NCI-H1092 (cell line): ENCODE measurements at regions not wholly inside any gene's neighbourhood (a gene's known extent, or its start where the extent isn't known, plus 50 kb on each side); places are given as distances from the start of the nearest gene placed in this dataset.

Experiments used
- DNase-seq: peaks from one replicate; lab custom pipeline; 2025; lab: John Stamatoyannopoulos, UW

GRCh38 chr10:124227055-124227975 is 133.9 kb upstream of the CHST15 start:
- DNase-seq, result no peak

GRCh38 chr10:124226271-124227054 is 133.1 kb upstream of the CHST15 start:
- DNase-seq, result no peak

- no peak for DNase-seq
These were observed 132.3 kb upstream of the CHST15 start for GRCh38 chr10:124225467-124226270.

DNA sequence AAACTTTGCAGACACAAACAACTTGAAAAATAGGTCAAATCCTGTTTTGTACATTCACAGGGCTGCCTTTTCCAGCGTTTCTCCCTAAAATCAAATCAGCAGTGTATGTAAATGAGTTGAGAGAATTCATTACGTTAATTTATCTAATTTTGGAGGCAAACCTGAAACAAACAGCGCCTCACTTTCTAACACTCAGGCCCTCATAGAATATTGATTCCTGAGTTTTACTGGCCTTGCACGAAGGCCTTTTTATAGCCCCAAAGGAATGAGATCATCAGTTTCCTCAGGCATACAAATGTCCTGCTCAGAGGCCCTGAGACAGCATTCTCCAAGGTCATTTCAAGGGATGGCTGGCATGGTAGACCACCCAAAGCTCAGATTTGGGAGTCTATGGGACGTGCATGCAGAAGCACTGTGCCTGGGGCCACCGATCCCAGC is 131.7 kb upstream of the CHST15 start:
- no peak for DNase-seq

DNA sequence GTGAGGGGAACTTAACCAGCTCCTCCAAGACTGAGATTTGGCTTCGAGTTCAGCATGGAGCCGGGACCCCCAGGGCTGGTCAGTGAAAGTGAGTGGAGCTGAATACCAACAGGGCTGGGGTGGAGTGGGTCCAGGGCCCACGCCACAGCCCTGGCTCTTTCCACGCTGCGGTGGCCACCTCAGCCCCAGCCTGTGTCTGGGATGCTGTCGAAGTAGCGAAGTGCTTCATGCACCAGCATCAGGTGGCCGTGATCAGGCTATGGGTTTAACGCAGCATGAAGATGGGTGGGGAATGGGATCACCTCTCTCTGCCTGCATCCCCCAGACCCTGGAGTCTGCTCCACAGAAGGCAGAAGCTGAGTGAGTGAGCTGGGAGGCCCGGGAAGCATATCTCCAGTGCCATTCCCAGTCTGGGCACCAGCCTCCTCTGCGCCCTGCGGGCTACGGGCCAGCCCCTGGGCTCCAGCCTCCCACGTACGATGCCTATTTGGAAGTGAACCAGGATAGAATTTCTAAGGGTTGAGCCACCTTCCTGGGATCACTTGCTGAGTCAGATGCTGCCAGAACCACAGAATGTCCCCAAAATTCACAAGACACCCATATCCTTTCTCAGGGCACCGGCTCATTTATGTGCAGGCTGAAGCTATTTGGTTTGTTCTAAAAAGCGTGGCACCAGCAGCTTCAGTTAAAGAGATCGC is 131.1 kb upstream of the CHST15 start:
- no peak for DNase-seq

- DNase-seq, result no peak
These were observed 130.3 kb upstream of the CHST15 start for GRCh38 chr10:124223711-124224085.

DNA sequence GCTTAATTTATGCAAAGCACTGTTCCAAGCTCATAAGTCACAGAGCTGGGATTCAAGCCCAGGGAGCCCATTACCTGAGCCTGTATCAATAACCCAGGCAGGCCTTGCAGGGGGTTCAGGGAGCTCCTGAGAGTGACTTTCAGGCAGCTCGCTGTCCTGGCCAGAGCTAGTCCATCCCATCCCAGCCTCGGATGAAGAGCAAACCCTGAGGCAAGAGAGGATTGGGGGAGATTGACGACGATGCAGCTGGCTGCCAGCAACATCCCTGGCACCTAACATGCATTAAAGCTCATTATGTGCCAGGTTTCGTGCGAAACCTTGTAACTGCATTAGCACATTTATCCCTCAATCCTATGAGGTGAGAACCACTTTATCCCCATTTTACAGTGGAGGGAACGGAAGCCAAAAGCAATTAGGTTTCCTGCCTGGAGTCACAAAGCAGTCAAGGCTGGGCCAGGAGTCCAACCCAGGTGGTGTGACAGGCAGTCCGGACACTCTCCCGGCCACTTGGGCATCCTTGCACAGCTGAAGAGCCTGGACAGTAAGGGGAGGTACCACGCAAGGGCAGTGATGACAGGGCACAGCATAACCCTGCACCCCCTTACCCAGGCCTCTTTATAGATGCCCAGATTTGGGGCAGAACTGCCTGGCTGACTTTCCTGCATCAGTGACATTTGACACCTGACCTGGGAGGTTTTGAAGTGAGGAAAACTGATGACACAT is 129.8 kb upstream of the CHST15 start:
- DNase-seq, result no peak

- no peak for DNase-seq
These were observed 129.1 kb upstream of the CHST15 start for GRCh38 chr10:124222318-124222987.

- no peak for DNase-seq
These were observed 128.2 kb upstream of the CHST15 start for GRCh38 chr10:124221356-124222317.

- no peak for DNase-seq
These were observed 127.6 kb upstream of the CHST15 start for GRCh38 chr10:124220971-124221355.

DNA sequence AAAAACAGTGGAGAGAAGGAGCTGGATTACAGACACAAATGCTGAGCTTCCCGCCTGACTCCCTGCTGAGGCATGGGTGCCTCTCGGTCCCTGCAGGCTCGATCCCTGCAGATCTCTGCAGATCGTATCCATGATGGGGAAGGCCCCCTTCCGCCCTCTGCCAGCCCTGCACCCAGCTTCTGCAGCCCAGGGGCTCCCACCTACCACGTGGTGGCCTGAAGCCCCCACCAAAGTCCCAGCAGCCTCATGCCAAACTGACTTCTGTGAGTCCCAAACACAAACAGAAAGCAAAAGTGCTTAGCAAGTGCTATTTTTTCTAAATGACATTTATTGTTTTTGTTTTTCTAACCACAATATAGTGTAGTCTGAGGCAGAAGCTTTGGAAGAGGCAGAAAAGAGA is 127.1 kb upstream of the CHST15 start:
- no peak for DNase-seq

- DNase-seq, result no peak
These were observed 126.3 kb upstream of the CHST15 start for GRCh38 chr10:124219655-124220054.

GRCh38 chr10:124219062-124219461 is 125.7 kb upstream of the CHST15 start:
- no peak for DNase-seq

DNA sequence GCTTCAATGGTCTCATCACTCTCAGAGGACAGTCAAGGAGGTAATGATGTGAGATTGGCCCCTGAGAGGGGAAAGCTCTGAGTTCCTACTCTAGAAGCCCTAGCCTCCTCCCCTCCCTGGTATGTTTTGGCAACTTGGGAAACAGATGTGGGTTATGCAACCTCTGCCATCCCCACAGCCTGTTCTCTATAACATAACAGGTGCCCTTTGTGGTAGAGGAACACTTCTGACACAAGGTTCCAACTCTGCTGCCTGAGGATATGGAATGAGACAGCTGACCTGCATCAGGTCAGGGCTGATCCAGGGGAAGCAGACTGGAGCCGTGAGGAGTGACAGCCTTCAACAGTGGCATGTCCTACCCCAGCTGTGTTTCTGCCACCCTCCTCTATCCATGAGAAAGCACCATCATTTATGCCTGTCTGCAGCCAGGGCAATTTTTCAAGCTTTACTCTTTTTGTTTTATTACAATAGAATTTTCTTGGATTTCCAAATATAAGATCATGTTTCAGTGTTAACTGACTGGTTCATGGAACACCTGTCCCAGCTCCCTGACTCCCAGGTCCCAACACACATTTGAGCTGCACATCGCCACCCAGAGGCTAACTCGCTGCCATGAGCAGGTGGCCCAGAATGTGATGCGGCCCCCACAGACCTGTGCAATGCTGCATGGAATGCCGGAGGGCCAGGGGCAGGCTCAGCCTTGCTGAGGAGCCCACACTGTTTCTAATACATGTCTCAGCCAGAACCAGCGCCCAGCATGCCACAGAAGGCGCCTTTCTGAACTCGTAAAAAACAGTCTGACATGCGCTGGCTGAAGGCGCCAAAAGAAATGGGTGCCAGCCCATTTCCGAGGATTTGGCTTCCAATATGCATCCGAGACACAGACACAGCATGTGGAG is 124.8 kb upstream of the CHST15 start:
- no peak for DNase-seq

DNA sequence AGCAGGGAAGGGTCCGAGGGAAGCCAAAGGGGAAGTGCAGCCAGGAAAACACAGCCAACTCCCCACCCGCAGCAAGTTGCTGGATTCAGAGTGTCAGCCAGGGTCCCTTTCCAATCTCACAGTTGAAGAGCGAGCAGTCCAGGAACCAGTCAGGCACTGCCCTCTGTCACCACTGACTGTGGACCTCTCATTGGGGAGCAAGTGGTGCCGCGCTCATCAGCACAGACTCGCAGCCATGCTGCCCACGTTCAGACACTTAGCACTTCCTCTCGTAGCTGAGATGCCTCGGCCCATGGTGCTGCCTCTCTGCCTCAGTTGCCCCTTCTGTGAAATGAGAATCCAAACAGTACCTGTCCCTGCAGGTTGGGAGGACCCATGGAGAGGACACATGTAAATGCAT is 123.6 kb upstream of the CHST15 start:
- no peak for DNase-seq

DNA sequence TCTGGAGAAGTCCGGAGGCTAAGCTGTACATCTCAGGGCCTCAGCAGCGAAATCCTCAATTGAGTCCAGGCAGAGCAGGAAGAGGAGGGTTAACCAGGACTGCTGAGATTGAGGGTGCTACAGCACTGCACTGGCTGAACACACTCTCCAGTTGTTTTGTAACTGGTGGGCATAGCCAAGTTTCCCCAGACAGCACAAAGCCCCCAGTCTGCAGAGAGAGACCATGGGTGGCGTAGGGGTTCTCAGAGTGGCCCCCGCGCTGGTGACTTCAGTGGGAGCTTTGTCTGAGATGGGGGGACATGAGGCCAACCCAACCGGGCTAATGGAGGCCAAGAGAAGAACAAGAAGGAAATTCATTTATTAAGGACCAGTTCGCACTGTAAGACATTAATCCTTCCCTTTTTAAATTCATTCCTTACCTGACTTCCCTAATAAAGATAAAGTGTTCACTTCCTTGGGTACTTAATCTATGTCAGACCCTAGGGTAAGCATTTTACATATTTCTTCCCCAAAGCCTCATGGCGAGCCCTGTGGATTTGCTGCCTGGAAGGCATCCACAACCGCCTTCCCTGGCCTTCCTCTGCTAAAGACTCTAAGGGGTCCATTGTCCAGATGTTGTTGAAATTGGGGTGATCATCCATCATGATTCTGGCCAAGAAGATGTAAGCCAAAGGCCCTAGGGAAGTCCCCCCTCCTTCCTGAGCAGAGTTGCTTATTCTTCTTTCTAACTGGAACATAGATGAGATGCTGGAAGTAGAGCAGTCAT is 121.4 kb upstream of the CHST15 start:
- DNase-seq, result no peak

- no peak for DNase-seq
These were observed 120.6 kb upstream of the CHST15 start for GRCh38 chr10:124213899-124214510.
